ENCODE measurements at regions not wholly inside any gene's neighbourhood (a gene's known extent, or its start where the extent isn't known, plus 50 kb on each side); places are given as distances from the start of the nearest gene placed in this dataset.
A peak's percentile ranks its signal among the peaks of the same experiment; 100 is the strongest.

GRCh38 chr3:95751509-95751908 is 1062.9 kb upstream of the EPHA6 start:
- FAIRE-seq, result no peak
- H3K27me3 ChIP-seq (replicated peaks in 1 of 4; ENCODE audit: control insufficient read depth in 3 of 4, extremely low read depth in 1 of 4, insufficient read depth in 3 of 4, low read length in 3 of 4), result no peaks in the 10 kb centered on the region
- no peak for TF ChIP-seq SAP30 (IDR thresholded peaks at IDR 0.05; ENCODE audit: insufficient read depth, insufficient replicate concordance, low read length)
- TF ChIP-seq HDAC6 (IDR thresholded peaks at IDR 0.05; ENCODE audit: low read depth, low read length), result no peak
- TF ChIP-seq CBX5 (IDR thresholded peaks at IDR 0.05; ENCODE audit: low read depth, low read length), result no peak
- TF ChIP-seq JUN (IDR thresholded peaks at IDR 0.05; ENCODE audit: low read depth, low read length), result no peak
- TF ChIP-seq POLR2A (IDR thresholded peaks at IDR 0.05; ENCODE audit: control extremely low read depth in 1 of 2, low read depth in 2 of 2, low read length in 2 of 2), result no peak
- TF ChIP-seq CEBPB (IDR thresholded peaks at IDR 0.05; ENCODE audit: low read depth, low read length), result no peak
- TF ChIP-seq, protein P1, sequence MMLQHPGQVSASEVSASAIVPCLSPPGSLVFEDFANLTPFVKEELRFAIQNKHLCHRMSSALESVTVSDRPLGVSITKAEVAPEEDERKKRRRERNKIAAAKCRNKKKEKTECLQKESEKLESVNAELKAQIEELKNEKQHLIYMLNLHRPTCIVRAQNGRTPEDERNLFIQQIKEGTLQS (IDR thresholded peaks at IDR 0.05; ENCODE audit: insufficient read depth, low read depth, low read length), result no peak
- no peak for TF ChIP-seq SP2 (IDR thresholded peaks at IDR 0.05; ENCODE audit: low read length)
- no peak for TF ChIP-seq CREB1 (IDR thresholded peaks at IDR 0.05)
- TF ChIP-seq CTCF (IDR thresholded peaks at IDR 0.05; ENCODE audit: control extremely low read depth in 1 of 3, insufficient read depth in 1 of 3, low read depth in 1 of 3, low read length in 3 of 3), result no peak
- no peak for TF ChIP-seq HDAC2 (IDR thresholded peaks at IDR 0.05; ENCODE audit: borderline replicate concordance in 1 of 2, low read depth in 2 of 2, low read length in 2 of 2)
- TF ChIP-seq MAFK (IDR thresholded peaks at IDR 0.05; ENCODE audit: low read depth, low read length), result no peak

More at GRCh38 chr3:95751509-95751908, 1062.9 kb upstream of the EPHA6 start:
- ChIA-PET CTCF (ENCODE audit: partially characterized antibody) (interaction anchor here (0.7 to 1.4 kb wide), 2 partner anchors 46 to 471 kb away, joined by 3 read pairs; no protein-coding TSS in a partner anchor), POLR2A (ENCODE audit: partially characterized antibody) (no interaction called here)
- Histone ChIP-seq H4K8ac (ENCODE audit: extremely low read depth, insufficient read depth, low read length) (no peak overlapping the region), H3K23me2 (ENCODE audit: low read depth, low read length) (no peaks in the 10 kb centered on the region), H2BK15ac (ENCODE audit: low read length) (no peak overlapping the region), H3K23ac (ENCODE audit: insufficient read length) (no peak overlapping the region), H3K79me2 (ENCODE audit: control insufficient read depth in 1 of 2, insufficient read depth in 2 of 2, low read length in 2 of 2) (no peaks in the 10 kb centered on the region), H4K5ac (ENCODE audit: insufficient read length, low read depth, low read length) (no peak overlapping the region), H2AFZ (ENCODE audit: low read length) (peak overlapping the region; percentile 54; the same call in 1 of the 2 replicates), H3K27ac (ENCODE audit: low read depth, low read length) (no peak overlapping the region), H2BK12ac (ENCODE audit: low read depth, low read length) (no peak overlapping the region), H3K4ac (replicated peaks; ENCODE audit: insufficient read length, low read depth, low read length) (no peak overlapping the region), H3K9me3 (ENCODE audit: insufficient read depth in 2 of 2, low read depth in 1 of 2, low read length in 1 of 2) (no peaks in the 10 kb centered on the region), H3K56ac (replicated peaks; ENCODE audit: insufficient read length, low read depth, low read length) (no peak overlapping the region), H4K20me1 (replicated peaks in 1 of 2; ENCODE audit: control insufficient read depth in 1 of 2, insufficient read depth in 2 of 2, low read length in 2 of 2) (no peaks in the 10 kb centered on the region), H3K79me1 (ENCODE audit: low read depth, low read length) (no peaks in the 10 kb centered on the region), H3K36me3 (ENCODE audit: control insufficient read depth in 2 of 4, insufficient read depth in 4 of 4, low read length in 3 of 4) (no peaks in the 10 kb centered on the region), H3K4me2 (ENCODE audit: insufficient read depth in 1 of 2, low read depth in 2 of 2, low read length in 2 of 2) (no peak overlapping the region), H3K18ac (ENCODE audit: extremely low read depth, low read length) (no peak overlapping the region), H3K14ac (ENCODE audit: insufficient read length) (no peak overlapping the region), H4K91ac (replicated peaks; ENCODE audit: insufficient read length, low read length) (no peak overlapping the region), H2BK120ac (replicated peaks; ENCODE audit: low read depth, low read length) (no peak overlapping the region), H2AK5ac (ENCODE audit: low read depth, low read length) (no peak overlapping the region), H2BK5ac (ENCODE audit: low read depth, low read length) (no peak overlapping the region), H2BK20ac (ENCODE audit: low read length) (no peak overlapping the region), H3K9ac (replicated peaks in 1 of 4; ENCODE audit: extremely low read depth in 1 of 4, low read depth in 3 of 4, low read length in 3 of 4) (no peak overlapping the region), H3K4me1 (replicated peaks in 1 of 4; ENCODE audit: control insufficient read depth in 3 of 4, insufficient read depth in 4 of 4, low read length in 3 of 4) (no peaks in the 10 kb centered on the region), H3K4me3 (ENCODE audit: extremely low read depth in 1 of 4, insufficient read depth in 2 of 4, low read depth in 3 of 4, low read length in 4 of 4) (no peak overlapping the region)
- no peak for DNase-seq (ENCODE audit: low read depth in 1 of 2, low spot score in 2 of 2)
- 92% methylated on average over 3 of the region's 3 CpGs; no CpG with 5 or more reads in 1 of the 2 experiments for WGBS, 2 experiments (ENCODE audit: extremely low coverage in 1 of 2, insufficient coverage in 1 of 2, insufficient read length in 1 of 2, insufficient replicate concordance in 2 of 2, low coverage in 1 of 2, low lambda C conversion rate in 2 of 2, missing lambda C conversion rate in 1 of 2)

Measured in H1 (cell line).